BLaER1 (cell line): ENCODE measurements at regions not wholly inside any gene's neighbourhood (a gene's known extent, or its start where the extent isn't known, plus 50 kb on each side); places are given as distances from the start of the nearest gene placed in this dataset.
"Not testable (repeated sequence)": the region's sequence is repeated elsewhere in the genome, so short reads cannot be mapped to it uniquely, and the experiment has no call there.

Experiments used
- H3K27ac ChIP-seq: shearing (Covaris generic); formaldehyde crosslinking; 2 replicates; pipeline ENCODE4 v1.8.1; 2022
- H3K27me3 ChIP-seq: shearing (Covaris generic); formaldehyde crosslinking; 2 replicates; pipeline ENCODE4 v1.8.1; 2022
- H3K36me3 ChIP-seq: shearing (Covaris generic); formaldehyde crosslinking; 2 replicates; pipeline ENCODE4 v1.8.1; 2022
- H3K4me1 ChIP-seq: shearing (Covaris generic); formaldehyde crosslinking; 2 replicates; pipeline ENCODE4 v1.8.1; 2022
- H3K4me2 ChIP-seq: shearing (Covaris generic); formaldehyde crosslinking; 2 replicates; pipeline ENCODE4 v1.8.1; 2022
- H3K4me3 ChIP-seq: shearing (Covaris generic); formaldehyde crosslinking; 2 replicates; pipeline ENCODE4 v1.8.1; 2022
- H3K9ac ChIP-seq: shearing (Covaris generic); formaldehyde crosslinking; 2 replicates; pipeline ENCODE4 v1.8.1; 2022
- H3K9me3 ChIP-seq: shearing (Covaris generic); formaldehyde crosslinking; 2 replicates; pipeline ENCODE4 v1.8.1; 2022
- H4K20me1 ChIP-seq: shearing (Covaris generic); formaldehyde crosslinking; 2 replicates; pipeline ENCODE4 v1.8.1; 2022
- Cebpa-rat ChIP-seq: shearing (Covaris generic); IDR thresholded peaks from 2 replicates; pipeline ENCODE4 v1.8.1; 2022

- Histone ChIP-seq H3K4me3 (no peak overlapping the region), H3K4me2 (no peak overlapping the region), H3K27me3 (no peaks in the 10 kb centered on the region), H4K20me1 (no peaks in the 10 kb centered on the region), H3K36me3 (no peaks in the 10 kb centered on the region), H3K4me1 (no peaks in the 10 kb centered on the region), H3K27ac (no peak overlapping the region), H3K9me3 (no peaks in the 10 kb centered on the region), H3K9ac (no peak overlapping the region)
- no peak for TF ChIP-seq Cebpa-rat
Measured at GRCh38 chr10:64159910-64160872, 639.0 kb downstream of the REEP3 start.

GRCh38 chr10:64170791-64171190, 649.6 kb downstream of the REEP3 start:
- Histone ChIP-seq H3K4me3 (no peak overlapping the region), H4K20me1 (no peaks in the 10 kb centered on the region), H3K4me2 (no peak overlapping the region), H3K27ac (no peak overlapping the region), H3K9ac (no peak overlapping the region), H3K9me3 (0 out of 2 replicates have a peak, but pooled peaks cover 5% of the 10 kb centered on the region), H3K4me1 (no peaks in the 10 kb centered on the region), H3K27me3 (no peaks in the 10 kb centered on the region), H3K36me3 (no peaks in the 10 kb centered on the region)
- no peak for TF ChIP-seq Cebpa-rat

GRCh38 chr10:64173826-64174225, 652.6 kb downstream of the REEP3 start:
- Histone ChIP-seq H3K4me1 (no peaks in the 10 kb centered on the region), H3K36me3 (no peaks in the 10 kb centered on the region), H3K9me3 (0 out of 2 replicates have a peak, but pooled peaks cover 5% of the 10 kb centered on the region), H3K4me2 (no peak overlapping the region), H3K9ac (no peak overlapping the region), H4K20me1 (no peaks in the 10 kb centered on the region), H3K27me3 (no peaks in the 10 kb centered on the region), H3K4me3 (no peak overlapping the region), H3K27ac (no peak overlapping the region)
- TF ChIP-seq Cebpa-rat, result no peak

GRCh38 chr10:64174666-64175255, 653.6 kb downstream of the REEP3 start:
- Histone ChIP-seq H3K4me1 (no peaks in the 10 kb centered on the region), H3K27me3 (no peaks in the 10 kb centered on the region), H3K9ac (no peak overlapping the region), H3K9me3 (0 out of 2 replicates have a peak, but pooled peaks cover 5% of the 10 kb centered on the region), H3K4me2 (no peak overlapping the region), H4K20me1 (no peaks in the 10 kb centered on the region), H3K4me3 (no peak overlapping the region), H3K36me3 (no peaks in the 10 kb centered on the region), H3K27ac (no peak overlapping the region)
- TF ChIP-seq Cebpa-rat, result no peak

- Histone ChIP-seq H3K4me1 (no peaks in the 10 kb centered on the region), H3K27me3 (no peaks in the 10 kb centered on the region), H3K9ac (no peak overlapping the region), H3K4me3 (no peak overlapping the region), H4K20me1 (no peaks in the 10 kb centered on the region), H3K9me3 (0 out of 2 replicates have a peak, but pooled peaks cover 5% of the 10 kb centered on the region), H3K27ac (no peak overlapping the region), H3K4me2 (no peak overlapping the region), H3K36me3 (no peaks in the 10 kb centered on the region)
- no peak for TF ChIP-seq Cebpa-rat
Measured at GRCh38 chr10:64175271-64175962, 654.2 kb downstream of the REEP3 start.

- no peak overlapping the region for H3K4me3 ChIP-seq
- no peaks in the 10 kb centered on the region for H3K4me1 ChIP-seq
- H3K27me3 ChIP-seq, result no peaks in the 10 kb centered on the region
- H3K36me3 ChIP-seq, result no peaks in the 10 kb centered on the region
- no peaks in the 10 kb centered on the region for H4K20me1 ChIP-seq
- no peaks in the 10 kb centered on the region for H3K9me3 ChIP-seq
- no peak overlapping the region for H3K27ac ChIP-seq
- H3K4me2 ChIP-seq, result no peak overlapping the region
- H3K9ac ChIP-seq, result no peak overlapping the region
- no peak for TF ChIP-seq Cebpa-rat
Measured at GRCh38 chr10:64182671-64183070, 661.5 kb downstream of the REEP3 start.

- no peak overlapping the region for H3K9ac ChIP-seq
- H3K27ac ChIP-seq, result no peak overlapping the region
- no peak for TF ChIP-seq Cebpa-rat
Measured at GRCh38 chr10:64191286-64191685, 670.1 kb downstream of the REEP3 start.

GRCh38 chr10:64196638-64197315, 675.6 kb downstream of the REEP3 start:
- no peaks in the 10 kb centered on the region for H3K36me3 ChIP-seq
- H3K4me3 ChIP-seq, result no peak overlapping the region
- H4K20me1 ChIP-seq, result no peaks in the 10 kb centered on the region
- no peaks in the 10 kb centered on the region for H3K4me1 ChIP-seq
- H3K9me3 ChIP-seq, result peaks cover 15% of the 10 kb centered on the region
- H3K9ac ChIP-seq, result no peak overlapping the region
- TF ChIP-seq Cebpa-rat, result no peak
- H3K4me2 ChIP-seq, result no peak overlapping the region
- H3K27ac ChIP-seq, result no peak overlapping the region
- no peaks in the 10 kb centered on the region for H3K27me3 ChIP-seq

More at GRCh38 chr10:64191286-64191685, 670.1 kb downstream of the REEP3 start:
- no peaks in the 10 kb centered on the region for H3K36me3 ChIP-seq
- no peak overlapping the region for H3K4me3 ChIP-seq
- no peak overlapping the region for H3K4me2 ChIP-seq
- H4K20me1 ChIP-seq, result no peaks in the 10 kb centered on the region
- 0 out of 2 replicates have a peak, but pooled peaks cover 4% of the 10 kb centered on the region for H3K9me3 ChIP-seq
- no peaks in the 10 kb centered on the region for H3K4me1 ChIP-seq
- H3K27me3 ChIP-seq, result no peaks in the 10 kb centered on the region

GRCh38 chr10:64201936-64202335, 680.7 kb downstream of the REEP3 start:
- Histone ChIP-seq H3K4me3 (no peak overlapping the region), H3K9ac (no peak overlapping the region), H3K4me2 (no peak overlapping the region), H3K9me3 (peaks cover 5% of the 10 kb centered on the region), H3K27ac (no peak overlapping the region), H3K27me3 (no peaks in the 10 kb centered on the region), H3K36me3 (no peaks in the 10 kb centered on the region), H3K4me1 (no peaks in the 10 kb centered on the region), H4K20me1 (no peaks in the 10 kb centered on the region)
- TF ChIP-seq Cebpa-rat, result no peak

GRCh38 chr10:64204504-64204903, 683.3 kb downstream of the REEP3 start:
- not testable (repeated sequence) for H3K27me3 ChIP-seq

More at GRCh38 chr10:64204504-64204903, 683.3 kb downstream of the REEP3 start:
- not testable (repeated sequence) for H3K4me1 ChIP-seq, H3K9me3 ChIP-seq, H3K27ac ChIP-seq, H3K4me2 ChIP-seq, H4K20me1 ChIP-seq, H3K36me3 ChIP-seq, H3K9ac ChIP-seq, H3K4me3 ChIP-seq
